Neural progenitor cell (in vitro differentiated cells): ENCODE measurements at regions not wholly inside any gene's neighbourhood (a gene's known extent, or its start where the extent isn't known, plus 50 kb on each side); places are given as distances from the start of the nearest gene placed in this dataset.

Experiments used
- DNase-seq: peaks from one replicate; pipeline ENCODE4 v3.0.0-alpha.2; 2016; ENCODE audit warnings: low spot score
- H2AFZ ChIP-seq: fragments of 200-600 bp; sonication (generic); replicated peaks from 2 replicates; pipeline ENCODE4 v1.6.1; 2016; ENCODE audit warnings: antibody characterized with exemption
- H3F3A ChIP-seq: fragments of 200-600 bp; sonication (generic); 2 replicates; pipeline ENCODE4 v1.6.1; 2016; ENCODE audit warnings: antibody characterized with exemption, low read depth
- H3K27ac ChIP-seq: fragments of 200-600 bp; sonication (generic); 2 replicates; pipeline ENCODE4 v1.5.1; 2016; ENCODE audit warnings: mild to moderate bottlenecking
- H3K27me3 ChIP-seq: fragments of 200-600 bp; sonication (generic); 2 replicates; pipeline ENCODE4 v1.6.1; 2016; ENCODE audit warnings: mild to moderate bottlenecking, moderate library complexity
- H3K36me3 ChIP-seq: fragments of 200-600 bp; sonication (generic); 2 replicates; pipeline ENCODE4 v1.5.1; 2016
- H3K4me1 ChIP-seq: fragments of 200-600 bp; sonication (generic); 2 replicates; pipeline ENCODE4 v1.6.1; 2016; ENCODE audit warnings: mixed run types
- H3K4me2 ChIP-seq: fragments of 200-600 bp; sonication (generic); 2 replicates; pipeline ENCODE4 v1.6.1; 2016
- H3K4me3 ChIP-seq: fragments of 200-600 bp; sonication (generic); 2 replicates; pipeline ENCODE4 v1.5.1; 2016
- H3K79me2 ChIP-seq: fragments of 200-600 bp; sonication (generic); 2 replicates; pipeline ENCODE4 v1.6.1; 2016; ENCODE audit warnings: low read depth
- H3K9ac ChIP-seq: fragments of 200-600 bp; sonication (generic); 2 replicates; pipeline ENCODE4 v1.6.1; 2016
- H3K9me3 ChIP-seq: fragments of 200-600 bp; sonication (generic); 2 replicates; pipeline ENCODE4 v1.5.1; 2016; ENCODE audit warnings: low read depth
- H4K20me1 ChIP-seq: fragments of 200-600 bp; sonication (generic); 2 replicates; pipeline ENCODE4 v1.6.1; 2016; ENCODE audit warnings: low read depth
- H3K27ac Mint-ChIP-seq: 3 replicates; pipeline ENCODE4 v1.8.0; 2021; ENCODE audit warnings: mixed read lengths
- H3K27me3 Mint-ChIP-seq: 2 replicates; pipeline ENCODE4 v1.8.0; 2022; ENCODE audit warnings: low read depth, mild to moderate bottlenecking, inconsistent platforms, moderate library complexity, mixed read lengths; ENCODE audit not compliant: insufficient read depth
- H3K36me3 Mint-ChIP-seq: 3 replicates; pipeline ENCODE4 v1.8.0; 2021; ENCODE audit warnings: mixed read lengths
- H3K4me1 Mint-ChIP-seq: 3 replicates; pipeline ENCODE4 v1.8.0; 2021; ENCODE audit warnings: mixed read lengths
- H3K4me3 Mint-ChIP-seq: 3 replicates; pipeline ENCODE4 v1.8.0; 2021; ENCODE audit warnings: mild to moderate bottlenecking, moderate library complexity, mixed read lengths
- H3K9me3 Mint-ChIP-seq: 3 replicates; pipeline ENCODE4 v1.8.0; 2020; ENCODE audit warnings: mixed read lengths
- CTCF ChIP-seq: fragments of 200-600 bp; sonication (generic); IDR thresholded peaks from 2 replicates; pipeline ENCODE4 v1.5.1; 2017; ENCODE audit warnings: antibody characterized with exemption, mild to moderate bottlenecking
- EZH2 ChIP-seq: fragments of 200-600 bp; sonication (generic); IDR thresholded peaks from 2 replicates; pipeline ENCODE4 v1.6.1; 2017; ENCODE audit warnings: antibody characterized with exemption, mild to moderate bottlenecking, moderate library complexity
- EZH2phosphoT487 ChIP-seq: fragments of 200-600 bp; sonication (generic); IDR thresholded peaks from 2 replicates; pipeline ENCODE4 v1.6.1; 2017; ENCODE audit warnings: antibody characterized with exemption

DNA sequence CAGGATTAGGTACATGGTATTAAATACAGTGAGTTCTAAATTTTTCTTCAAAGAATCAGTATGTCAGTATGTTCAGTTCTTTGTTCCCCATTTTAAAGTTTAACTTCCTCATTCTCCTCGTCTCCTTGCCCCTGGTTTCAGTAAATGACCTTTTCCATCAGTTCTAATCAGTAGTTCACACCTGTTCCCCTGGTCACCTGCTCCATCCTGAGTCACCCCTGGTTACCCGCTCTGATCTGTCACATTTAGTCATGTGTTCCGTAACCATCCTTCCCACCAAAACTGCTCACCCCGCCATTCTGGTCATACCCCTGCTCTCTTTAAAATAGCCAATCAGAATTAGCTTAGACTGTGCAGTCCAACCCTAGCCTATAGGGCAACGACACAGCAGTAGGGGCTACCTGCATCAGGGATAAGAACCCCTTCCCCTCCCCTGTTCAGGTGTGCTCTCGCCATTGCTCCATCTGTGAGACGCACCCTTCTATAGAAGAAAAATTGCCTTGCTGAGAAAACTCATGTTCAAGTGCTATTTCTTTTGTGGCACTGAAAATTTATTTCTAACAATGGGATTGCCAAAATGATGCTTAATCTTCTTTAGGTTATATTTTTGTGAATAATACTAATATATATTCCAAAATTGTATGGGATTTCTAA is 181.3 kb downstream of the OR13H1 start:
- no peaks in the 10 kb centered on the region for H4K20me1 ChIP-seq
- H3F3A ChIP-seq, result no peaks in the 10 kb centered on the region
- no peak overlapping the region for H3K4me2 ChIP-seq
- H2AFZ ChIP-seq, result no peak overlapping the region
- Mint-ChIP-seq H3K4me1 (no peaks in the 10 kb centered on the region), H3K27me3 (peaks cover 4% of the 10 kb centered on the region), H3K36me3 (peaks cover 54% of the 10 kb centered on the region), H3K27ac (no peak overlapping the region), H3K9me3 (peaks cover 42% of the 10 kb centered on the region), H3K4me3 (no peak overlapping the region)
- DNase-seq, result no peak
- H3K27me3 ChIP-seq, result no peaks in the 10 kb centered on the region
- H3K27ac ChIP-seq, result no peak overlapping the region
- H3K9ac ChIP-seq, result no peak overlapping the region
- TF ChIP-seq EZH2, result no peak
- TF ChIP-seq CTCF, result no peak
- no peak for TF ChIP-seq EZH2phosphoT487
- no peaks in the 10 kb centered on the region for H3K9me3 ChIP-seq
- H3K4me1 ChIP-seq, result no peaks in the 10 kb centered on the region
- no peaks in the 10 kb centered on the region for H3K36me3 ChIP-seq
- no peaks in the 10 kb centered on the region for H3K79me2 ChIP-seq
- H3K4me3 ChIP-seq, result no peak overlapping the region

DNA sequence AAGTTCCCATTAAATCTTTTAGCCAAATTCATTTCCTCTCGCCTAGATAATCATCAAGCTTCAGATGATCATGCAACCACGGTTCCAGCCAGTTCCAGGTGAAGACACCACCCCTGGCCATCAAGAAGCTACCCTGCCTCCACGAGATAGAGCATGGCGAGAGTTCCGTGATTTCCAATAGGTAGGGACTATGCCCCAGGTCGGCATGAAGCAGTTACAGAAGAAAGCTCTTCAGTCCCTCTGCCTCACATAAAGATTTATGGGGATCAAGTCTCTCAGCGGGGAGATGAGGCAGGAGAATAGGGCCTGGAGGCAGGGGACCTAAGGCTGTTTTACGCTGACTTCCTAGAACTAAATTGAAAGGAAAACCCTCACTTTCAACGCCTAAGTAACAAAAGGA is 183.9 kb downstream of the OR13H1 start:
- no peak for TF ChIP-seq EZH2
- no peak for TF ChIP-seq CTCF
- TF ChIP-seq EZH2phosphoT487, result no peak
- Histone ChIP-seq H4K20me1 (no peaks in the 10 kb centered on the region), H2AFZ (no peak overlapping the region), H3K4me3 (no peak overlapping the region), H3K27ac (no peak overlapping the region), H3K9ac (no peak overlapping the region), H3F3A (no peaks in the 10 kb centered on the region), H3K36me3 (peaks cover 4% of the 10 kb centered on the region), H3K27me3 (no peaks in the 10 kb centered on the region), H3K4me1 (no peaks in the 10 kb centered on the region), H3K9me3 (no peaks in the 10 kb centered on the region), H3K4me2 (no peak overlapping the region), H3K79me2 (no peaks in the 10 kb centered on the region)
- no peaks in the 10 kb centered on the region for H3K4me1 Mint-ChIP-seq
- no peaks in the 10 kb centered on the region for H3K27me3 Mint-ChIP-seq
- no peak overlapping the region for H3K27ac Mint-ChIP-seq
- peaks cover 27% of the 10 kb centered on the region for H3K9me3 Mint-ChIP-seq
- H3K4me3 Mint-ChIP-seq, result no peak overlapping the region
- H3K36me3 Mint-ChIP-seq, result peaks cover 44% of the 10 kb centered on the region
- DNase-seq, result no peak

DNA sequence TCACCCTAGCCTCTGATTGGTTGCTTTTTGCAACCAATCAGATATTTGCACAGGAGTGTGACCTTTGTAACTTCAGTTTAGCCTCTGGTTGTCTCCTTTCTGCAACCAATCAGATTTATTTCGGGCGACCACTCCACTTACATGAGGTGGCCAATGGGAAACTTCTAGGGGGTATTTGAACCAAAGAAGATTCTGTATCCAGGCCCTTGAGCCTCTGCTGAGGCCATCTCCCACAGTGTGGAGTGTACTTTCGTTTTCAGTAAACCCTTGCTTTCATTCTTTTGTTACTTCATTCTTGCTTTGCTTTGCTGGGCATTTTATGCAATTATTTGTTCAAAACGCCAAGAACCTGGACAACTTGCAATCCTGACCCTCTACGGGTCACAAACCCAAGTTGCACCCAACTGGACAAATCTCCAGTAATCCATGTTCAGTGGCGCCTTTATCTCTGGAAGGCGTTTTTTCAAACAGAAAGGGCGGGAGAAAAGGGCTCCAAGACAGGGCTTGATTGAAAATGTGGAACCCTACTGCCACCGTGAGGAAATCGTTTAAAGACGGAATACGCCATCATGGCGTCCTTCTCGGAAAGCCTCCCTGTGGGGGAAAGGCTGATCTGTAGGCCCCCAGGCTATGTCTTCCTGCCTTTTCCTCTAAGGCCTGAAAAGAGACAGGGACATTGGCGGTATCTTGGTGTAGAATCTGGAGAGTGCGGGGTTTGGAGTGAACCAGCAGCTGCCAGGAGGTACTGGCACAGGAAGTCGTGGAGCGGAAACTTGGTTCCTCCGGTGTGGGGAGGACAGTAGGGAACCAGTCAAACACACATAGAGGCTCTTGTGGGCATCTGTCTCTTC is 184.6 kb downstream of the OR13H1 start:
- peaks cover 4% of the 10 kb centered on the region for H3K36me3 ChIP-seq
- no peak overlapping the region for H3K4me2 ChIP-seq
- H3K27ac ChIP-seq, result no peak overlapping the region

More for the DNA sequence above, 184.6 kb downstream of the OR13H1 start:
- H3K4me3 ChIP-seq, result no peak overlapping the region
- H3K4me1 ChIP-seq, result no peaks in the 10 kb centered on the region
- Mint-ChIP-seq H3K27me3 (no peaks in the 10 kb centered on the region), H3K36me3 (peaks cover 46% of the 10 kb centered on the region), H3K27ac (no peak overlapping the region), H3K4me3 (no peak overlapping the region), H3K4me1 (no peaks in the 10 kb centered on the region), H3K9me3 (peaks cover 27% of the 10 kb centered on the region)
- H3K9ac ChIP-seq, result no peak overlapping the region
- no peak for TF ChIP-seq CTCF
- no peak for TF ChIP-seq EZH2phosphoT487
- no peaks in the 10 kb centered on the region for H3K27me3 ChIP-seq
- H2AFZ ChIP-seq, result no peak overlapping the region
- H4K20me1 ChIP-seq, result no peaks in the 10 kb centered on the region
- no peaks in the 10 kb centered on the region for H3F3A ChIP-seq
- DNase-seq, result no peak
- no peaks in the 10 kb centered on the region for H3K9me3 ChIP-seq
- no peaks in the 10 kb centered on the region for H3K79me2 ChIP-seq
